Endothelial cell of umbilical vein (primary cell): ENCODE measurements at regions not wholly inside any gene's neighbourhood (a gene's known extent, or its start where the extent isn't known, plus 50 kb on each side); places are given as distances from the start of the nearest gene placed in this dataset.

Source experiments
- BruUV-seq: library from RNA; stranded (reverse); fragments of 400-500 nt; replicated peaks from 2 replicates; lab custom pipeline; 2021; lab: Mats Ljungman, UMichigan
- CTCF ChIA-PET: fragments of 300-600, 350-600 bp; sonication (Branson Sonifier 250); formaldehyde crosslinking; loops from one replicate; lab custom pipeline; 2021; ENCODE audit warnings: antibody characterized with exemption, inconsistent platforms; lab: Charles Lee
- POLR2A ChIA-PET: fragments of 300-600, 350-600 bp; sonication (Branson Sonifier 250); formaldehyde crosslinking; loops from one replicate; lab custom pipeline; 2021; ENCODE audit warnings: antibody characterized with exemption, inconsistent platforms; lab: Charles Lee
- DNase-seq: peaks from one replicate; pipeline ENCODE4 v3.0.0-alpha.2; 2011; ENCODE audit warnings: low read depth, low spot score
- FAIRE-seq: peaks from 2 replicates; lab custom pipeline; 2011; peaks lifted over from hg19 to GRCh38; lab: Jason Lieb, UNC
- H2AFZ ChIP-seq: 2 replicates; pipeline ENCODE4 v1.6.0; 2012; ENCODE audit warnings: low read depth, low read length, control low read depth, inconsistent platforms
- H3K27ac ChIP-seq: 2 replicates; pipeline ENCODE4 v1.5.1; 2011; ENCODE audit warnings: low read depth, mild to moderate bottlenecking, control low read depth, low read length, moderate library complexity; ENCODE audit not compliant: insufficient read depth
- H3K27me3 ChIP-seq, 2 experiments: 2 replicates each; pipeline versions ENCODE4 v1.6.0 to v1.6.1; 2011; ENCODE audit warnings: low read length in 2 of 2, mixed read lengths in 1 of 2; ENCODE audit not compliant: control insufficient read depth in 2 of 2, insufficient read depth in 2 of 2
- H3K36me3 ChIP-seq, 2 experiments: 2 replicates in 1 of 2; 3 replicates in 1 of 2; pipeline ENCODE4 v1.5.1; 2011; ENCODE audit warnings: low read length in 2 of 2, mild to moderate bottlenecking in 1 of 2, moderate library complexity in 1 of 2; ENCODE audit not compliant: control insufficient read depth in 2 of 2, insufficient read depth in 2 of 2; ENCODE audit errors: extremely low read depth in 1 of 2
- H3K4me1 ChIP-seq: 3 replicates; pipeline ENCODE4 v1.5.1; 2011; ENCODE audit warnings: mild to moderate bottlenecking, low read length; ENCODE audit not compliant: control insufficient read depth, insufficient read depth; ENCODE audit errors: extremely low read depth
- H3K4me2 ChIP-seq: 2 replicates; pipeline ENCODE4 v1.6.1; 2011; ENCODE audit warnings: low read length, control low read depth, mixed read lengths; ENCODE audit not compliant: insufficient read depth
- H3K4me3 ChIP-seq, 3 experiments: fragments of 200-600 bp in 1 of 3; sonication (generic), shearing (Covaris generic) in 1 of 3; replicated peaks in 1 of 3; 2 replicates each; pipeline ENCODE4 v1.5.1; 2011 to 2016; ENCODE audit warnings: control low read depth in 3 of 3, low read length in 3 of 3, mild to moderate bottlenecking in 2 of 3, inconsistent platforms in 1 of 3, low read depth in 1 of 3, moderate library complexity in 1 of 3; ENCODE audit not compliant: insufficient read depth in 1 of 3
- H3K79me2 ChIP-seq: 2 replicates; pipeline ENCODE4 v1.6.0; 2012; ENCODE audit warnings: low read length, inconsistent platforms; ENCODE audit not compliant: control insufficient read depth, insufficient read depth
- H3K9ac ChIP-seq: replicated peaks from 2 replicates; pipeline ENCODE3; 2011; ENCODE audit warnings: low read length, control low read depth; ENCODE audit not compliant: insufficient read depth; ENCODE audit errors: extremely low read depth
- H3K9me1 ChIP-seq: replicated peaks from 3 replicates; pipeline ENCODE4 v1.6.0; 2011; ENCODE audit warnings: mild to moderate bottlenecking, low read length; ENCODE audit not compliant: control insufficient read depth, insufficient read depth; ENCODE audit errors: extremely low read depth
- H3K9me3 ChIP-seq: replicated peaks from 2 replicates; pipeline ENCODE4 v1.5.1; 2012; ENCODE audit warnings: low read length, inconsistent platforms; ENCODE audit not compliant: control insufficient read depth, insufficient read depth
- H4K20me1 ChIP-seq: replicated peaks from 2 replicates; pipeline ENCODE3; 2011; ENCODE audit warnings: mild to moderate bottlenecking, low read length; ENCODE audit not compliant: control insufficient read depth, insufficient read depth; ENCODE audit errors: extremely low read depth
- CTCF ChIP-seq, 2 donors: IDR thresholded peaks; 1 replicate in 1 of 2; 2 replicates in 1 of 2; pipeline ENCODE4 v1.5.1; 2011; ENCODE audit warnings: low read length in 2 of 2, mild to moderate bottlenecking in 2 of 2, moderate library complexity in 2 of 2, control low read depth in 1 of 2, inconsistent platforms in 1 of 2, low read depth in 1 of 2; ENCODE audit not compliant: insufficient read depth in 1 of 2; ENCODE audit errors: extremely low read depth in 1 of 2
- EZH2 ChIP-seq: IDR thresholded peaks from 2 replicates; pipeline ENCODE4 v1.6.1; 2012; ENCODE audit warnings: borderline replicate concordance, low read depth, mild to moderate bottlenecking, moderate library complexity, low read length, inconsistent platforms; ENCODE audit not compliant: severe bottlenecking
- FOS ChIP-seq: IDR thresholded peaks from 2 replicates; pipeline ENCODE4 v1.6.1; 2011; ENCODE audit warnings: mild to moderate bottlenecking, low read length, moderate library complexity, borderline replicate concordance; ENCODE audit not compliant: insufficient read depth
- GATA2 ChIP-seq: IDR thresholded peaks from 2 replicates; pipeline ENCODE4 v1.7.0; 2011; ENCODE audit warnings: low read depth, mild to moderate bottlenecking, moderate library complexity, mixed read lengths, low read length; ENCODE audit not compliant: insufficient read length, insufficient read depth
- JUN ChIP-seq: IDR thresholded peaks from 2 replicates; pipeline ENCODE4 v1.6.1; 2011; ENCODE audit warnings: borderline replicate concordance, low read depth; ENCODE audit not compliant: insufficient read length, insufficient read depth
- MAX ChIP-seq: IDR thresholded peaks from 2 replicates; pipeline ENCODE4 v1.6.1; 2011; ENCODE audit not compliant: insufficient read depth, insufficient read length
- MYC ChIP-seq: IDR thresholded peaks from one replicate; pipeline ENCODE4 v1.6.1; 2011; ENCODE audit warnings: mild to moderate bottlenecking, low read depth, low read length
- POLR2A ChIP-seq: IDR thresholded peaks from 2 replicates; pipeline ENCODE4 v1.6.1; 2012; ENCODE audit warnings: low read depth, mild to moderate bottlenecking, control low read depth, low read length
- POLR2AphosphoS5 ChIP-seq: IDR thresholded peaks from 2 replicates; pipeline ENCODE4 v1.6.1; 2012; ENCODE audit warnings: low read depth, mild to moderate bottlenecking, control low read depth, low read length, moderate library complexity; ENCODE audit not compliant: insufficient read depth
- dilution Hi-C: fragments of 300-500 bp; cut with MboI; formaldehyde crosslinking; loops from one replicate; pipeline ENCODE4 v1.15.0; 2019; ENCODE audit warnings: low sequenced_read_pairs; ENCODE audit not compliant: extremely low pct_ligation_motif_present
- intact Hi-C: fragments of 100-400 bp; cut with micrococcal nuclease; formaldehyde crosslinking; loops from one replicate; pipeline ENCODE4 v1.10.0; 2022

- CTCF ChIA-PET: interaction anchor here (1.1 kb wide), 1 partner anchor 84 kb away, joined by 3 read pairs; no protein-coding TSS in a partner anchor
- H3K4me1 ChIP-seq: no peaks in the 10 kb centered on the region
- intact Hi-C loops (no loop called here), dilution Hi-C loops (no loop called here)
- H3K9me1 ChIP-seq: no peaks in the 10 kb centered on the region
- POLR2A ChIA-PET: no interaction called here
- FAIRE-seq: no peak
- H3K4me2 ChIP-seq: no peak overlapping the region
- no peaks in the 10 kb centered on the region for H3K36me3 ChIP-seq
- no TSS peak for BruUV-seq
- no peak overlapping the region for H2AFZ ChIP-seq
- H3K27ac ChIP-seq: no peak overlapping the region
- no peaks in the 10 kb centered on the region for H4K20me1 ChIP-seq
- no peaks in the 10 kb centered on the region for H3K27me3 ChIP-seq
- H3K9me3 ChIP-seq: no peaks in the 10 kb centered on the region
- H3K79me2 ChIP-seq: no peaks in the 10 kb centered on the region
- no peak for TF ChIP-seq FOS
- TF ChIP-seq EZH2: no peak
- no peak for TF ChIP-seq MAX
- TF ChIP-seq CTCF (IDR thresholded peaks at IDR 0.05; ENCODE audit: extremely low read depth in 1 of 2, insufficient read depth in 1 of 2, low read depth in 1 of 2, low read length in 2 of 2): no peak
- no peak for TF ChIP-seq POLR2A
- TF ChIP-seq JUN: no peak
- TF ChIP-seq POLR2AphosphoS5: no peak
- TF ChIP-seq MYC: no peak
- TF ChIP-seq GATA2: no peak
- DNase-seq: no peak
- no peak overlapping the region for H3K9ac ChIP-seq
- H3K4me3 ChIP-seq: no peak overlapping the region
These were observed 75.3 kb upstream of the GRB10 start for GRCh38 chr7:50857804-50858489.
